Fibroblast of upper back skin (primary cell): ENCODE measurements at regions not wholly inside any gene's neighbourhood (a gene's known extent, or its start where the extent isn't known, plus 50 kb on each side); places are given as distances from the start of the nearest gene placed in this dataset.
"Not testable (repeated sequence)": the region's sequence is repeated elsewhere in the genome, so short reads cannot be mapped to it uniquely, and the experiment has no call there.

Experiments
- DNase-seq: peaks from one replicate; pipeline ENCODE4 v3.0.0-alpha.2; 2013

DNA sequence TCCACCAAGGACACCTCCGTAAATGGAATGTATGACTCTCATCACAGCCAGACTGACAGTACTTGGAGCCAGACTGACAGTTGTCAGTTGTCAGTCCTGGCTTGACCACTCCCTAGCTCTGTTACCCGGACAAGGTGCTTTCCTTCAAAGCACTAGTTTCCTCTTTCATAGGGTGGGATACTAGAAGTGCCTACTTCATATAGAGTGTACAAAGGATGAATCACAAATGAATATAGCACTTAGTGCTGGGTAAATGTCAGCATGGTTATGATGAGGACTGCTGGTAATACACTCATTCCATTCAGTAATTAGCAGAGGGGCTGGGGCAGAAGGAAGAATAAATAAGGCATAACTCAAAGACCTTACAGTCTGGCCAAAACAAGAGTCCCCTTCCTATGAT is 91.4 kb downstream of the ARL4C start:
- DNase-seq: no peak

DNA sequence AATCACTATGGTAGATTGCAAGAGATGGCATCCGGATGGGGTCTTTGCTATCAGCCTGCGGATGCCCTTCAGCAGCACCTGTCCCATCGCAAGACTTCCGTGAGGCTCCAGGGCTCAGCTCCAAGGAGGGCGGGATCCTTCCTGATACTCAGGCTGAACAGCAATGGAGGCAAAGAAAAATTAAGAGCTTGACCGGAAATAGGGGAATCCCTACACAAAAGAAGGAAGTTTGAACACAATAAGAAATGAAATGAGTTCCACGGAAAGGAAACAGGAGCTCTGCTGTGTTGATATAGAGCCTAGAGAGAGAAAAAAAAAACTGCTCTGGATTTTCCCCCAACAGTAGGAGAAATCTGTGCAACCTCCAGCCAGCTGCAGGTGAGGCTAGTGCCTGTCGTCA is 91.9 kb downstream of the ARL4C start:
- no peak for DNase-seq

DNA sequence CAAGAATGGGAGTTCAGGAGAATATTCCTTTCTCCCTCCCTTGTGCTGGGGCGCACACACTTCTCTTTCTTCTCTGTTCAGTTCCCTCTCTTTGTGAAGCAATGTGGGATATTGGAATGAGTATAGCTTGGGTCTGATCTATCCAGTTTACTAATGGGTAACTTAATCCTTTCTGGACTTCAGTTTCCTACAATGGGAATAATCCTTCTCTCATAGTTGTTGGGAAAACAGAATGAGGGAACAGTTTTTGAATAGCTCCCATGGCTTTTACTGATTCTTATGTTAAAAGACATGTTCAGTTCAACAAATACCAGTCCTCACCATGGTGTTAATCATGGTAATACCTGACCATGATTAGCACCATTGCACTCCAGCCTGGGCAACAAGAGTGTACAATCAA is 93.1 kb downstream of the ARL4C start:
- DNase-seq: no peak

DNA sequence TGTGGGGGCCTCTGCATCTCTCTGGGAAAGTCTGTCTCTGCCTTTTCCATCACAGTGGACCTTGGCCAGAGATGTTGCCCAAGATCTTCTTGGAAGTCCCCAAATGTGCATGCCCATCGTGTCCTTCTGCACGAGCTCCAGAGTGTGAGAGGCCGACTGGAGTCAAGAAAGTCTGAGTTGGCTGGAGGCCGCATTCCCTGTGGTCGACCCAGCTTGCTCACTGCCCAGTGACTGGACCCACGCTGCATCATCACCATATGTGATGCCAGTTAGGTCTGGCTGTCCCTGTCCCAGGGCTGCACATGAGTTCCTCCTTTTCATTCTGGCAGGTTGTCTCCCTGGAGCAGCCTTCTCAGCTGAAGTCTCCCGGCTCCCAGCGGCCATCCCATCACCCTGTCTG is 93.8 kb downstream of the ARL4C start:
- DNase-seq: no peak

DNA sequence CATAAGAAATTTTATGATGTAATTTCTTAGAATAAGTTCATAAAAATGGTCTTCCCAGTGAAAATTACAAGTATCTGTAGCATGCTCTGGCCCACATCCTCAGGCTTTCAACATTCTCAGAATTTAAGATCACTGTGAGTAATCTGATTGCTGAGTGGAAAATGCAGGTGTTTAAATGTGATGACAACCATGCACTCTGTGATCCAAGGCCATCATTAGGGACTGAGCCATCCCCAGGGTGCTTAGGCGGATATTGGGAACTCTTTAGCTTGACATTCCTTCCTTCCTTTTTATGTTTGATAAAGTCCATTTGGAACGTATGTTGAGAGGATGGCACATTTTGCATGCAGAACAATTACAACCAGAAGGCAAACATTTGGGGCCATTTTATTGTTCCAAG is 95.5 kb downstream of the ARL4C start:
- DNase-seq: peak; percentile 58

DNA sequence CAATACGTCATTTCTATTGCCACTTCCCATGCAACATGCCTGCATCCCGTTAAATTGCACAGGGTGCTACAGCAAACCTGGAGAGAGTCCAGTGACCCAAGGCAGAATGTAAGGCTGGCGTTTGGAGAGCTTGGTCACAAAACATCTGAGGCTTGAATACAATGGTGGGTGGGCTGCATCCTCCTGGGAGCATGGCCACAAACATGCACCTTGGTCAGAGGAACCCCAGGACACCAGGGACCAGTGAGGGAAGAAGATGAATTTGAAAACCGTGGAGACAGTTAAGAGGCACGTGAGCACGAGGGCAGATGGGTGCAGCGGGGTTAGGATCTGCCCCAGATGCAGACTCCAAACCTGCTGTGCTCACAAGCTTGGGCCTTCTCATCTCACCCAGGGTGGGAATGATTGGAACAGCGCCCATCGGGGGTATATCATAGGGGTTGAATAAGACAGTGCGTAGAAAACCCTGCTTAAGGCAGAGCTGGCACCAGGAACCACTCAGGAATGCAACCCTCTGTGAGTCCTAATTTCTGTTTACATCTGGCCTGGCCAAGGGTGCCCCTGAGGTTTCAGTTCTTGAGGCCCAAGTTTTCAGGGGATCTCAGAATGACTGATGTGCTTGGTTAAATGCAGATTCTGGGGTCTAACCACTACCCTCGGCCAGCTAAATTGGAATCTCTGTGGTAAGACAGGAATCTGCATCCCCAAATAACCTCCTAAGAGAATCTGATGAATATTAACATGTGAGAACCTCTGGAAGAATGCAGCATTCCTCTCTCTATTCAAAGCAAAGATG is 97.2 kb downstream of the ARL4C start:
- peak; percentile 89 for DNase-seq

DNA sequence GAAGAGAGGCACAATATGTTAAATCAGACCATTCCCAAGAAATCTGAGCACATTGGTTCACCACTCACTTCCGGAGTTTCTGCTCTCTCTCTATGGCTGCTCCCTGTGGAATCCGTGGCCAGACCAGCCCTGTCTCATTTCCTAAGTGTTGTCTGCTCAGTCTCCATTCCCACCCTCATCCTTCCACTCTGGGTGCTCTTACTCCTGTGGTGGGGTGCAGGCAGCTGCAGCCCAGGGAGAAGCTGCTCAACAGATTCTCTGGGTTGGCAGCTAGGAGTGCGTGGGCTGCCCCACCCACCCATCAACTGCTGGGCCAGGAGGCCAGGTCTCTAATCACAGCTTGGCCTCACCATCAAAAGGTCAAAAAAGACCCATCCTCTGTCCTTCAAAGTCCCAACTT is 98.3 kb downstream of the ARL4C start:
- DNase-seq: peak; percentile 35

DNA sequence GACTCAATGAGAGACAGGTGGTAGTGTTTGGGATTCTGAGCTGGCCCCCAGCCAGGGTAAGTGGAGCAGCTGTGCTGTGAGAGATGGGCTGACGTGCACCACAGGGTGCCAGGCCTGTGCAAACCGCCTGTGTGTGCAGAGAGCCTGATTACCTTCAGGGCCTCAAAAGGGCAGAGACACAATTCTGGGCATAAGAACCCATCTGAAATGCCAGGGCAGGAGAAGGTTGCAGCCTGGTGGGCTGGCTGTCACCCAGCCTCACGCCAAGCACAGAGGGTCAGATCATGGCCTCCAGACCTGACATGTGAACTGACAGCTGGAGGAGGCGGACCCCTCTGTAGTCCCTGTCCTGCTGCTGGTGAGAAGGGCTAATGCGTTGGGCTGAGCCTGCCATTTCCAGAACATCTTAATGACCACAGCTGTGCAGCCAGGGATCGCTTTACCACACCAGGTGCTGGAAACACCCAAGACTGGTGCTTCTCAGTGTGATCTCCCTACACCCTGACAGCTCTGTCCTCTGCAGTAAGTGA is 100.9 kb downstream of the ARL4C start:
- no peak for DNase-seq

DNA sequence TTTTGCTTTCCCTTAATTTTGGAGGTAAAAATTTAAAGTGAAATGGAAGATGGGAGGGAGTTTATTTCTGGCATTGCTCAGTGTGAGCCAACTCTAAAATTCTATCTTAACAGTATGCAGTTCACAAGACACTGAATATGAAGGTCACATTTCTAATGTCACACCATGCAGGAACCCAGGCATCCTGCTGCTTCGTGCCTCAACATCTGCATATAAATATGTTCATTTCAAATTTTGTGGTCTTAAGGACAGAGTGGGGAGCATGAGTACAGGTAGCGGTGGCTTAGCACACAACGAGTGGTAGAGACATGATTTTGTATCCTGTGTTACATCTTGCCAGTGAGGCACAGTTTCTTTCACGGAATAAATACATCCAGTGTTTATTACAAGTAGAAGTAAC is 102.4 kb downstream of the ARL4C start:
- no peak for DNase-seq

DNA sequence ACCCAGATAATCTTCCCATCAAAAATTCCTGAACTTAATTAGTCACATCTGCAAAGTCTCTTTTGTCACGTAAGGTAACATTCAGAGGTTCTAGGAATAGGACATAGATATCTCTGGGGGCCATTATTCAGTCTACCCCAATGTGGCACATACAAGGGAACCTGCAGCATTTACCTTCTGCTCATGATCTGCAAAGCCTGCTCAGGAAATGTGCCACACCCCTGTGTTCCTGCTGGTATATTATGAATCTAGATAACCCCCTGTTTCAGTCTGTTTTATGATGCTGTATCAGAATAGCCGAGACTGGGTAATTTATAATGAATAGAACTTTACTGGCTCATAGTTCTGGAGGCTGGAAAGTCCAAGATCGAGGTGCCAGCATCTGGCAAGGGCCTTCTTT is 103.5 kb downstream of the ARL4C start:
- DNase-seq: no peak

DNA sequence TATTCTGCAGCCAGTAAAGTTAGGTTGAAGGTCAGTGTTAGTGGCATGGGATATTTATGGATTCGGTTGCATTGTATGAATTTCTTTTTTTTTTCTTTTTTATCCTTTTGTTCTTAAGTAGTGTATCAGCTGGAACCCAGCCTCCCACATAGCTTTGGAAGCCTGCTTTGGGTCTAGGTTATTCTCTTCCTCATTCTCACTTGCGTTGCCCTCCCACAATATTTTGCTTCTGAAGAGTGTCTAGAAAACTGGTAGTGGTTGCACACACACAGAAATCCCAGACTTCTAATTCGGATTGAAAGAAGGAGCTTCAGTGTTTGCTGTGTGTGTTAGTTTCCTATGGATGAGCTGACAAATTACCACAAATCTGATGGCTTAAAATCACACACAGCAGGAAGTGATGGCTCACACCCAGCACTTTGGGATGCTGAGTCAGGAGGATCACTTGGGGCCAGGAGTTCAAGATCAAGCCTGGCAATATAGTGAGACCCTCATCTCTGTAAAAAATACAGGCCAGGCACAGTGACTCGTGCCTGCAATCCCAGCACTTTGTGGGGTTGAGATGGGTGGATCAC is 104.8 kb downstream of the ARL4C start:
- no peak for DNase-seq

DNA sequence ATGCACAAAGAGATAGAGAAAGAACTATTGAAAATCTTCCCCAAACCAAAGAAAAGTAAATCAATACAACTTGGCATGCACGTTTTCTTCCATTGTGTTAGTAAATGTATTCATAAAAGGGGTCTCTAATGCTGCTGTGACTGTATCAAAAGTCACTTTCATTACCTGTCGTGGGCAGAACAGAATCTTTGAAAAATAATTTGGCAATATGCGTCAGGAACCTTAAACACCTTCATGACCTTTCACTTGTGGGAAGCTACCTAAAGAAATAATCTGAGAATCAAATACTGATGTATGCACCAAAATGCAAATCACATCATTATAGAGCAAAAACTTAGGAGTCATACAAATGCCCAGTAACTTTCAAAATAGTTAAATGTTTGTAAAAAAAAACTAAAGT is 105.3 kb downstream of the ARL4C start:
- DNase-seq: no peak

DNA sequence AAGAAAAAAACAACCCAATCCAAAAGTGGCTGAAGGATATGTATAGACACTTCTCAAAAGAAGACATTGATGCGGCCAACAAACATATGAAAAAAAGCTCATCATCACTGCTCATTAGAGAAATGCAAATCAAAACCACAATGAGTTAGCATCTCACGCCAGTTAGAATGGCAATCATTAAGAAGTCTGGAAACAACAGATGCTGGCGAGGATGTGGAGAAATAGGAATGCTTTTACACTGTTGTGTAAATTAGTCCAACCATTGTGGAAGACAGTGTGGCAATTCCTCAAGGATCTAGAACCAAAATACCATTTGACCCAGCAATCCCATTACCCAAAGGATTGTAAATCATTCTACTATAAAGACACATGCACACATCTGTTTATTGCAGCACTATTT is 107.2 kb downstream of the ARL4C start:
- not testable (repeated sequence) for DNase-seq

DNA sequence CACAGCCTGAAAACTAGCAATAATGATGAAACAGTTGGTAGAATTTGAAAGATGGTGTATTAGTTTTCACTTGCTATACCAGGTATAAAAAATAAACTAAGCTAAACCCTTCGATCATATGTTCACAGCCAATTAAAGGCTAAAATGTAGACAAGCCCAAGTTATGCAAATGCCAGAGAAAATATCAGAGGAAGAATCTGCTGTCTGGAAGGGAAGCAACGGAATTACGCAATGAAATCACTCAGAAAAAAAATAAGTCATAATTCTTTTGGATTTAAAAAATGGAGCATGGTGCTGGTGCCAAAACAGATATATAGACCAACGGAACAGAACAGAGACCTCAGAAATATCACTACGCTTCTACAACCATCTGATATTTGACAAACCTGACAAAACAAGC is 108.3 kb downstream of the ARL4C start:
- DNase-seq: peak; percentile 41

DNA sequence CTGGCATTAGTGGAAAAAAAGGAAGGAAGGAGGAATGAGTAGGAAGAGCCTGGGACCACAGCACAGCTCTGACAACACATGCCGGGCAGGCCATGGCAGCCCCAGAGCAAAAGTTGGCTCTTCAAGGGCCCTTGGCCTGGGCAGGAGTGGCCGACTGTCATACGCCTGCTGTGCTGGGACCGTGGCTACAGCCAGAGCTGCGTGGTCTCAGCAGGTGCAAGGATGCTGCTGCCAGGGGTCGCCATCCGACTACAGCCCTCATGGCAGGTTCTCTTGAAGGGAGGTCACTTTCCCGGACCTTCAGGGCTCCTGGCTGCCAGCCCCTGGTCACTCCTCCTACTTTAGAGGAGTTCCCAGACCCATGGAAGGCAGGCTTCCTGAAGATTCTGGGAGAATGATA is 109.9 kb downstream of the ARL4C start:
- no peak for DNase-seq

DNA sequence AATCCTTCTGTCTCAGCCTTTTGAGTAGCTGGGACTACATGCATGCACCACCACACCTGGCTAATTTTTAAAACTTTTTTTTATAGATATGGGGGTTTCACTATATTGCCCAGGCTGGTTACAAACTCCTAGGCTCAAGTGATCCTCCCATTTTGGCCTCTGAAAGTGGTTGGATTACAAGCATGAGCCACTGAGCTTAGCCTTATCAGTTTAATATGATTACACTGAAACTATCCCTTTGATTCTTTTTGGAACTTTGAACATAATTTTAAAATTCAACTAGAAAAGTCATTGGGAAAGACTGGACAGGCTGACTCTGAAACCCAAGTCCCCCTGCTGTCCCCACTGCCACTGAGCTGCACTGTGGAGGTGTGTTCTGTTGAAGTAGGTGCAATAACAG is 114.8 kb downstream of the ARL4C start:
- DNase-seq: no peak

DNA sequence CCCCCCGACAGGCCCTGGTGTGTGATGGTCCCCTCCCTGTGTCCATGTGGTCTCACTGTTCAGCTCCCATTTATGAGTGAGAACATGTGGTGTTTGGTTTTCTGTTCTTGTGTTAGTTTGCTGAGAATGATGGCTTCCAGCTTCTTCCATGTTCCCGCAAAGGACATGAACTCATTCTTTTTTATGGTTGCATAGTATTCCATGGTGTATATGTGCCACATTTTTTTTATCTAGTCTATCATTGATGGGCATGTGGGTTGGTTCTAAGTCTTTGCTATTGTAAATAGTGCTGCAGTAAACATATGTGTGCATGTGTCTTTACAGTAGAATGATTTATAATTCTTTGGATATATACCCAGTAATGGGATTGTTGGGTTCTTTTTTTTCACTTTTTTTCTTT is 117.9 kb downstream of the ARL4C start:
- not testable (repeated sequence) for DNase-seq

DNA sequence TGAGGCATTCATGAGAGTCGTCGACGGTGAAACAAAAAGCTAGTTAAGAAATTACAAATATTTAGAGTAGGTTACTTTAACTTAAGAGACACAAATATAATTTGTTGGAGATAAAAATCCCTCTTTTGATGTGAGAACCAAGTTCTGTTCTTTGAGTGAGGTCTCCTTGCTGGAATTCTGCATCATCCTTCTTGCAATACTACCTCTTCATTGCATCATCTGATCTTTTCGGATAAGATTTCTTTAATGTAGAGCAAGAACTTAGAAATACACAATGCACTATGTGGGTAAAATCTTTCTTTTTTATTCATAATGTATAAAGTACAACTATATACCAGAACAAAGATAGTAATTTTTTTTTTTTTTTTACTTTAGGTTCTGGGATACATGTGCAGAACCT is 118.4 kb downstream of the ARL4C start:
- DNase-seq: peak; percentile 86

DNA sequence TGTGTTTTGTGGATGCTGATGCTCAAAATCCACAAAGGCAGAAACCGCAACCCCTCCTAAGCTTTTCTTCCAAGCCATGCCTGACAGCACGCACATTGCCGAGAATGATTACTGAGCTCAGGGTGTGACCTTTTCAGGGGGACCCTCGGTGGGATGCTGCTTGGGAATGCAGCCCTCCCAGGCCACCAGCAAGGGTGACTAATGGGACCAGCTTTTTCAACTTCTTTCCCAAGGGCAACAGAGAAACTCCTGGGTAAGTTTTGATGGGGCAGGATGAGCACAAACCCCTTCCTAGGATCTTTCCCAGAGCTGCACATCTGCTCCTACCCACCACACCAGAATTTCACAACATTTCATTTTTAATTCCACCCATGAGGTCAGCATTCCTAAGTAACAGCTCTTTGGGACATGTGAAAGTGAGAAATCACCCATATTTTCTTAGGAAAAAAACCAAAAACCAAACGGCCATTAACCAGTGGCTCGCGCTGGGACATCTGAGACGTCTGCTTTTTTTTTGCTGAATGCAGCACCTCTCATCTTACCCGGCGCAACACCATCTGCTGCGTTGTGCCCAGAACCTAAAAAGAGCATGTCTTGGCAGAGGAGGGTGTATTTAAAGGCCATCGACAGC is 119.0 kb downstream of the ARL4C start:
- peak; percentile 98 for DNase-seq

DNA sequence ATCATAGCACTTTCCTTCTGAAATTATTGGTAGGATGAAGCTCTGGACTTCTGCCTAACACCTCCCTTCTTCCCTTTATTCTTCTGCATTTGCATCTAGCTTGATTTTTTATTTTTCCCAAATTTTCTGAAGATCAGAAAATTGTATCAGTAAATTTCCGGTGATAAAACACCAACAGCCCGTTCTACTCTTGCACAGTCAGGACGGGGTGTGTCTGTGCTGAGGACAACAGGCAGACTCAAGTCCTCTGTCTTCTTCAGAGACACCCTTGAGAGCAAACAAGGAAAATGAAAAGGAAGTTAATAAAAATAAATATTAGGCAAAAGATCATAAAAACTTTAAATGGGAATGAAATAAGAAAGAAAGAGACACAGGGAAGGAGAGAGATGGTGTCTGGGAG is 120.7 kb downstream of the ARL4C start:
- DNase-seq: no peak

DNA sequence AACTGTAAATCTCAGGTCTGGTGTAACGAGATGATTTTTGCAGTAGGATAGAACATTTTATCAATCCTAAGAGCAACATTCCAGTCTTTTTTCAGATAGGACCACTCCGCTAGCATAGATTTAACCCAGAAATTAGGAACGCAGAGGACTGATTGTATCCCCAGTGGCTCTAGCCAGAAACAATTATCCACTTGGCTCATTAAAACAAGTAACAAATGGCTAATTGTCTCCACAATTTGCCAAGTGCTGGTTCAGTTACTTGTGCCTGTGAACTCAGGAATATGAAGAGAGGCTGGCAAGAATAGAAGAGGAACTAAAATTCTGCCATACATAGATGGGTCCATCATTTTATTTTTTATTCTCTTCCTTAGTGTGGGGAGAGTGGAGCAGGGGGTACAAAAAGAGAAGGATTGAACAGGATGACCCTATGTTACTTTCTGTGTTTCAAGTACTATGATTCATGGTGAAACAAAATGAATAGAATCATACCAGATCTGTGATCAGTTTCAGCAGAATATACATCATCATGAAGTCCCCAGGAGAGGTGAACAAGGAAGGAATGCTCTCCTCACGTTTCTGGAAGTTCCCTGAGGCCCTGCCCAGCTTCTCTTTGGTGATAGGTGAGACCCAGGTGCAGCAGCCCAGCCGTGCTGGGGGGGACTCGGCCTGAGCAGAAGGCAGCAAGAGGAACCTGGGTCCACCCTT is 121.6 kb downstream of the ARL4C start:
- DNase-seq: no peak

DNA sequence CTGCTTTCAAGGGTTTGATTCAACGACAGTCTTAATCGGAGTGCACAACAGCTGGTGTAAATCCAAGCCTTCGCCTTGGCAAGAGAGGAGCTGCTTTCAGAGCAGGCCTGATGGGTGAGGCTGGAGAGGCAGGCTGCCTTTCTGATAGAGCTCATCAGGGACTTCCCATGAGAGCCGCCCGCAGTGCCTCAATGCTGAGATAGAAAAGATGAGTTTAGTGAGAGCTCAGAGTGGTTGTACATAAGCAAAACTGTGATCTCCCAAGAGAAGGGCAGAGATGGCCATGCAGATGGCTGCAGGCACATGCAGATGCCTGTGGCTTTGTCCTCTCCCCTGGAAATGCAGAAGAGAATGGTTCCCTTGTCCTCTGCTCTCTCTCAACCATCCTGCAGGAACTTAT is 122.1 kb downstream of the ARL4C start:
- no peak for DNase-seq

DNA sequence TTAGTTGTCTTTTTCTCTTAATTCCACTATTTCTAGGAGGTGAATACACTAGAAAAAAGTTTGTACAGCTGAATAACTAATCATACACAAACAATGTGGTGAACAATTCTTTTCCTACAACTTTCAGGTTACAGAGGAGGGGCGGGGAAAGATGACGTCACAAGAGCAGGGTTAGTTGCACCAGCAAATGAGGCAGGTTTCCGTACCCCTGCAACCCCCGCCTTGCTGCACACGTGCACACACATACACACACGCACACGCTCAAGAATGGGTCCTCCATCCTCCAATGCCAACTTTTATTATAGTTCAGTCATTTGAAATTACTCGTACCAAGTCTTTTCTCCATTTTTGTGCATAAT is 122.8 kb downstream of the ARL4C start:
- no peak for DNase-seq
